ENCODE measurements at regions not wholly inside any gene's neighbourhood (a gene's known extent, or its start where the extent isn't known, plus 50 kb on each side); places are given as distances from the start of the nearest gene placed in this dataset.

DNA sequence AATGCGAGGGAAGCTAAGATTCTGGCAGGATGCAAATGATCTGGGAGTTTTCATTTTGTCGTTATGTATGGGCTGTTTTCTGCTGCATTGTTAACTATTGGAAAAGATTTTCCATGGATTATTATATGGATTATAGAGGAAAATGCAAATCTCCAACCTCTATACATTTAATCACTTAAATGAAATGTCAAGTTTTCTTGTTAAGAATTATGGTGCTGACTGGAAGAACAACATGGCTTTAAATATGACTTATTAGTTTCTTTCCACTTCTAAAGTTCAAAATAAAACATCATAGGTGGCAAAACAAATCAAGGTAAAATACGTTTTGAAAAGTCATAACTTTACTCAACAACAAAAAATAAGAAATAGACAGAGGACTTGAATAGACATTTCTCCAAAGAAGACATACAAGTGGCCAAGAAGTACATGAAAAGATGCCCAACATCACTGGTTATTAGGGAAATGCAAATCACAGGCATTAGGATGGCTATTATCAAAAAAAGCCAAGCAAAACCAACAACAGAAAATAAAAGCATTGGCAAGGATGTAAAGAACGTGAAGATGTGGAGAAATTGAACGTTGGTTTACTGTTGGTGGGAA is 56.2 kb upstream of the CLDN5 start:
- DNase-seq (ENCODE audit: low read depth), result no peak
- no peak overlapping the region for H3K4me3 ChIP-seq (ENCODE audit: low read length)
- TF ChIP-seq, protein P1, sequence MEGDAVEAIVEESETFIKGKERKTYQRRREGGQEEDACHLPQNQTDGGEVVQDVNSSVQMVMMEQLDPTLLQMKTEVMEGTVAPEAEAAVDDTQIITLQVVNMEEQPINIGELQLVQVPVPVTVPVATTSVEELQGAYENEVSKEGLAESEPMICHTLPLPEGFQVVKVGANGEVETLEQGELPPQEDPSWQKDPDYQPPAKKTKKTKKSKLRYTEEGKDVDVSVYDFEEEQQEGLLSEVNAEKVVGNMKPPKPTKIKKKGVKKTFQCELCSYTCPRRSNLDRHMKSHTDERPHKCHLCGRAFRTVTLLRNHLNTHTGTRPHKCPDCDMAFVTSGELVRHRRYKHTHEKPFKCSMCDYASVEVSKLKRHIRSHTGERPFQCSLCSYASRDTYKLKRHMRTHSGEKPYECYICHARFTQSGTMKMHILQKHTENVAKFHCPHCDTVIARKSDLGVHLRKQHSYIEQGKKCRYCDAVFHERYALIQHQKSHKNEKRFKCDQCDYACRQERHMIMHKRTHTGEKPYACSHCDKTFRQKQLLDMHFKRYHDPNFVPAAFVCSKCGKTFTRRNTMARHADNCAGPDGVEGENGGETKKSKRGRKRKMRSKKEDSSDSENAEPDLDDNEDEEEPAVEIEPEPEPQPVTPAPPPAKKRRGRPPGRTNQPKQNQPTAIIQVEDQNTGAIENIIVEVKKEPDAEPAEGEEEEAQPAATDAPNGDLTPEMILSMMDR (IDR thresholded peaks at IDR 0.05; ENCODE audit: insufficient read depth, low read depth, low read length, missing control alignments), result no peak

DNA sequence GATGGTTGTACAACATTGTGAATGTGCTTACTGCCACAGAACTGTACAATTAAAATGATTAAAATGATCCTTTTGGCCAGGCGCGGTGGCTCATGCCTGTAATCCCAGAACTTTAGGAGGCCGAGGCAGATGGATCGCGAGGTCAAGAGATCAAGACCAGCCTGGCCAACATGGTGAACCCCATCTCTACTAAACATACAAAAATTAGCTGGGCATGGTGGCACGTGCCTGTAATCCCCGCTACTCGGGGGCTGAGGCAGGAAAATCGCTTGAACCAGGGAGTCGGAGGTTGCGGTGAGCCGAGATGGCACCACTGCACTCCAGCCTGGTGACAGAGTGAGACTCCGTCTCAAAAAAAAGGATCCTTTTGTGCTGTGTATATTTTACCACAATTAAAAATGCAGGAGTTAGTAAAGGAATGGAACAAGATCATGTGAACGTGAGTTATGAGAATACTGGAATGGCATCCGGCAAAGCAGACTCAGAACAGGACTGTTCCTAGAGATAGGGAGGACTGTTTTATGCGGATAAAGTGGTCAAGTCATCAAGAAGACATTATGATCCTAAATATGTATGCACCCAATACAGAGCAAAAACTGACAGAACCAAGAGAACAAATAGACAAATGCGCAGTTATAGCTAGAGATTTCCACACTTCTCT is 58.0 kb upstream of the CLDN5 start:
- TF ChIP-seq, protein P1 (IDR thresholded peaks at IDR 0.05; ENCODE audit: insufficient read depth, low read depth, low read length, missing control alignments), result no peak
- no peak for DNase-seq (ENCODE audit: low read depth)
- no peak overlapping the region for H3K4me3 ChIP-seq (ENCODE audit: low read length)

DNA sequence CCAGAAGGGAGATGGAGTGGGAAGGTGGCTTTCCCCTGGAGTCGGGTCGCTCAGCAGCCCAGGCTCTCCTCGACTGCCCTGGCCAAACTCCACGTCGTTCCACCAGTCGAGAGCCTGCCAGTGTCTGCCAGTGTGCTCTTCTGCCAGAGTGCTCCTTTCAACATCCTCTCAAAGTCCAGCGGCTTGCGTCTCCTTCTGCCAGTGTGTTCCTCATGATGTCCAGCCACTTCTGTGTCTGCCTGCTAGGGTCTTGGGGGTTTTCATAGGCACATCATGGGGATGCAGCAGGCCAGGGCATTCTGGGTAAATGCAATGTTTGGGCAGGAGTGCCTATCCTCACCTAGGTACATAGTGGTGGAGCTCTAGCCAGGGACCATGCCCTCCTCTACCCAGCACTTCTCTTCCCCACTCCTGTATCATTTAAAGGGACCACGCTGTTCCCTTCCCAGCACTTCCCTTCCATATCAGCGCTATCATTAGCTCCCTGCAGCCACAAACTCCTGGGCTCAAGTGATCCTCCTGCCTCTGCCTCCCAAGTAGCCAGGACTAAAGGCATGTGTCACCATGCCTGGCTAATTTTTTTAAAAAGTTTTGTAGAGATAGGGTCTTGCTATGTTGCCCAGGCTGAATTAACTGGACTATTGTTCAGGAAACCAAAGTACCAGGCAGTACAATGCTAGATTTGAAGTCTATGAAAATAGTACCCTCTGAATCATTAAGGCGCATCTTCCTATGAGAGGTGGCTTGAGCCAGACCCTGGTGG is 62.9 kb upstream of the CLDN5 start:
- no peak for DNase-seq (ENCODE audit: low read depth)
- TF ChIP-seq, protein P1 (IDR thresholded peaks at IDR 0.05; ENCODE audit: insufficient read depth, low read depth, low read length, missing control alignments), result no peak
- H3K4me3 ChIP-seq (ENCODE audit: low read length), result no peak overlapping the region

DNA sequence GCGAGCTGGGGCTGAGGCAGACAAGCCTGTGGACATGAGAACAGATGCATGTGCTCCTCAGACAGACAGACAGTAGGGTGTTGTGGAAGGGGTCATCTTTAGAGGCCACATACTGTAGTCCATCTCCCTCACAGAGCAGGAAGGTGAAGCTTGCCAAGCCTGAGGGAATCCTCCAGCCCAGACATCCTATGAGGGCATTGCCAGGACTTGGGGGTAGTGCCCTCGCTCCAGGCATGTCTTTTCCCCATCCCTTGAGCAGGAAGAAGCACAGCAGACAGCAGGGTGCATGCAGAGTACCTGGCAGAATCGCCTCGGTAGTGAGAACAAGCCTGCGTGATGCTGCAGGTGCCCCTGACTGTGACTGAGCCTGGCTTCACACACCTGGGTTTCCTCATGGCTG is 66.5 kb upstream of the CLDN5 start:
- TF ChIP-seq, protein P1 (IDR thresholded peaks at IDR 0.05; ENCODE audit: insufficient read depth, low read depth, low read length, missing control alignments), result no peak
- DNase-seq (ENCODE audit: low read depth), result no peak
- H3K4me3 ChIP-seq (ENCODE audit: low read length), result no peak overlapping the region

DNA sequence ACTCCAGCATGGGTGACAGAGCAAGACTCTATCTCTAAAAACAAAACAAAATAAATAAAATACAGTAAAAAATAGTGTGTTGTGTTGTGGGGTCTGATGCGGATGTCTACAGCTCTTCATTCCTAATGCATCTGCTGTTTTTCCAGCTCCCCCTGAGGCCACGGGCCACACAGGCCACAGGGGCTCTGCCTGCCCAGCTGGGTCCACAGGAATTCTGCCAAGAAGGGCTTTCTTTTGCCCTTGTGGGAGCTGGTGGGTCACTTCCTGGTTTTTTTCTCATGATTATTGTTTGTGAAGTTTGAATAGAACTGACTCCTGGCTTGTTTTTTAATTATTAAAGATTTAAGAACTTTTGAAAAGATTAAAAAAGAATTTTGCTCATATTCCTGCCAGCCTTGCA is 67.4 kb upstream of the CLDN5 start:
- TF ChIP-seq, protein P1 (IDR thresholded peaks at IDR 0.05; ENCODE audit: insufficient read depth, low read depth, low read length, missing control alignments), result no peak
- DNase-seq (ENCODE audit: low read depth), result no peak
- H3K4me3 ChIP-seq (ENCODE audit: low read length), result no peak overlapping the region

DNA sequence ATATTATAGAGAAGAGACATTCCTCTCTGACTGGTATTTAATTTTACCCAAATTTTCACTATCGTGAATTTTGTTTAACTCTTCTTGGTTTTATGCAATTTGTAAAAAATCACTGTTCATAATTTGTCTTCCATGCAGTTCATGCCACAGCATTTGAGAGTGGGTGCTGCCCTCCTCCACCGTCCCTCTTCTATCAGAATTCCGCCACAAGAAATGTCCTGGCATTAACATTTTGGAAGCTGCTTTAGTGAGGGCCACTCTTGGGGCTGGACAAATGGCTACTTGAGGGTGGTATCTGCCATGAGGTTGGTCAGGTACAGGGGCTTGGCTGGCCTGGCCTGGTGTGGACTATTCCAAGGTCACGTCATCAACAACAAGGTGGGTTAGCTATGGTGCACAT is 68.3 kb upstream of the CLDN5 start:
- TF ChIP-seq, protein P1 (IDR thresholded peaks at IDR 0.05; ENCODE audit: insufficient read depth, low read depth, low read length, missing control alignments), result no peak
- H3K4me3 ChIP-seq (ENCODE audit: low read length), result no peak overlapping the region
- no peak for DNase-seq (ENCODE audit: low read depth)
